AG09309 (cell line): ENCODE measurements at regions not wholly inside any gene's neighbourhood (a gene's known extent, or its start where the extent isn't known, plus 50 kb on each side); places are given as distances from the start of the nearest gene placed in this dataset.

ENCODE experiments used
- DNase-seq: peaks from one replicate; pipeline ENCODE4 v3.0.0-alpha.2; 2010; ENCODE audit warnings: low read depth
- H3K4me3 ChIP-seq: 2 replicates; pipeline ENCODE4 v1.5.1; 2011; ENCODE audit warnings: mild to moderate bottlenecking, low read depth, low read length, moderate library complexity; ENCODE audit not compliant: control insufficient read depth
- CTCF ChIP-seq: IDR thresholded peaks from 2 replicates; pipeline ENCODE4 v1.5.1; 2011; ENCODE audit warnings: mild to moderate bottlenecking, low read depth, low read length, inconsistent platforms; ENCODE audit not compliant: insufficient read depth, control insufficient read depth; ENCODE audit errors: missing control alignments

DNA sequence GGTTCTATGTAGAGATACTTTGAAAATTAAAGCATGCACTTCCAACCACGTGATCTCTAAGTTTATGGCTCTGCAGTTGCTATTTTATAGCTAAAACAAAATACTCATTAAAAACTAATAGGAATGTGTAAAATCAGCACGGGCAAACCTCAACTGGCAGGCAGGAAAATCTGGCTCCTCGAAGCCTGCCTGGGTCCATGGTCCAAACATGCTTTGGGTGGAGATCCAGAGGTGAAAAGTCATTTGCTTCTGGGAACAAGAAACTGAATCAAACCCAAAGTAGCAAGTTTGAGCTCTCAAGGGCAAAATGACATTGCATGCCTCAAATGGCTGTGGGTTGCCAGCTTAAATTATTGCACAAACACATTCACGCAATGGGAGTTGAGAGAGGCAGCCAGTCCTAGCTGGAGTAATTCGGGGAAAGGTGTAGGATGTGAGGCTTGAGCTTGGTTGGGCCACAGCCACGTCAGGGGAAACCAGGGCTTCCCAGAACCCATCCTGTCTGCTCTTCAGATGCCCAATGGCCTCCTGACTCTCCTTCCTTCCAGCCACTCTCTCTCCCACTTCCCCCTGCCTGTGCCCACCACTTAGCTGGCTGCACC, 75.2 kb upstream of the LCLAT1 start:
- TF ChIP-seq CTCF = no peak
- DNase-seq = peak; percentile 60

DNA sequence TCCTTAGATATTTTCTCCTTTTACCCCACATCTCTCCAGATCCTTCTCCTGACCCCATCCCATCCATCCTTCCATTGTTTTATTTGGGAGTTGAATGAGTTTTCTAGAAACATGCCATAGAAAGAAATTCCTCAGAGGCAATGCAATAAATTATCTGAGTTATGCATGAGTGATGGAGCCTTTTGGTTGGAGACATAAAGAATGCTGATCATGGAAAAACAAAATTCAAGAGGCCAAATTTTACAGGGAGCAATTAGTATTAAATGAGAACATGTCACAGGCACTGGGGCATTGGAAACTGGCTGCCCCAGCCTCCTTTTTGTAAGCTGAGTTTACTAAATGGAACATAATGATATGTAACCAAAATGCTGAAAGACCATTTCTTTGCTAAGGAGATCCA, 74.2 kb upstream of the LCLAT1 start:
- no peak for TF ChIP-seq CTCF
- H3K4me3 ChIP-seq = no peak overlapping the region
- DNase-seq = no peak

More for the DNA sequence above, 75.2 kb upstream of the LCLAT1 start:
- H3K4me3 ChIP-seq = no peak overlapping the region

GRCh38 chr2:30373881-30374302, 73.2 kb upstream of the LCLAT1 start:
- no peak for DNase-seq
- H3K4me3 ChIP-seq = no peak overlapping the region
- TF ChIP-seq CTCF = no peak

- H3K4me3 ChIP-seq = no peak overlapping the region
- DNase-seq = no peak
- no peak for TF ChIP-seq CTCF
Measured at GRCh38 chr2:30374380-30374779, 72.7 kb upstream of the LCLAT1 start.

- DNase-seq = no peak
- no peak overlapping the region for H3K4me3 ChIP-seq
- no peak for TF ChIP-seq CTCF
Measured at GRCh38 chr2:30375915-30376314, 71.1 kb upstream of the LCLAT1 start.

DNA sequence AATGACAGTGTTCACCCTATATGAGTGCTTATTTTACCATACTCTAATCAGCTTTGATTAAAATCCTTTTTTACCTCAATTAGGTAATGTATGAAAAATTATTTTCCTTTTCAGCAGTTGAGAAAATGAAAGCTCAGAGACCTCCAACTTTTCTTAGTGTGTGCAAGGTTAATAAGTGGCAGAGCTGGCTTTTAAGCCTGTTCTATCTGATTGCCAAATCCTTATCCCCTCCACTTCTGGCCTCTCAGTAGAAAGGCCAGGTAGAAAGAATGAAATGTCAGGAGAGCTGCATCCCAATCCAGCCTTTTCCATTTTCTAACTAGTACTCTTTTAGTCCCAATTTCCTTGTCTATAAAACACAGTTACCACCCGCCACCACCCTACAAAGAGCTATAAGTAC, 67.6 kb upstream of the LCLAT1 start:
- no peak for DNase-seq
- H3K4me3 ChIP-seq = no peak overlapping the region
- no peak for TF ChIP-seq CTCF

DNA sequence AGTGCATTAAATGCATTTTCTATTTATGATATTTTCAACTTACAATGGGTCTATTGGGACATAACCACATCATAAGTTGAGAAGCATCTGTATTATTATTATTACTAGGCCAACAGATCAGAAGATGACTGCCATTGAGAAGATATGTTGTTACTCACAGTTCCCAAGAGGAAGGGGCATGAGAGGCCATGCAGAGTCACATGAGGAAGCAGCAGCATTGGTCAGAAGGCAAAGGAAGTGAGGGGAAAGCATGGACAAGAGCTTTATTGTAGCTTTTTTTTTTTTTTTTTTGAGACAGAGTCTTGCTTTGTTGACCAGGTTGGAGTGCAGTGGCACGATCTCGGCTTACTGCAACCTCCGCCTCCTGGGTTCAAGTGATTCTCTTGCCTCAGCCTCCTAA, 66.2 kb upstream of the LCLAT1 start:
- TF ChIP-seq CTCF = no peak
- no peak for DNase-seq
- no peak overlapping the region for H3K4me3 ChIP-seq
